ENCODE measurements at regions not wholly inside any gene's neighbourhood (a gene's known extent, or its start where the extent isn't known, plus 50 kb on each side); places are given as distances from the start of the nearest gene placed in this dataset.
"Not testable (repeated sequence)": the region's sequence is repeated elsewhere in the genome, so short reads cannot be mapped to it uniquely, and the experiment has no call there.

DNA sequence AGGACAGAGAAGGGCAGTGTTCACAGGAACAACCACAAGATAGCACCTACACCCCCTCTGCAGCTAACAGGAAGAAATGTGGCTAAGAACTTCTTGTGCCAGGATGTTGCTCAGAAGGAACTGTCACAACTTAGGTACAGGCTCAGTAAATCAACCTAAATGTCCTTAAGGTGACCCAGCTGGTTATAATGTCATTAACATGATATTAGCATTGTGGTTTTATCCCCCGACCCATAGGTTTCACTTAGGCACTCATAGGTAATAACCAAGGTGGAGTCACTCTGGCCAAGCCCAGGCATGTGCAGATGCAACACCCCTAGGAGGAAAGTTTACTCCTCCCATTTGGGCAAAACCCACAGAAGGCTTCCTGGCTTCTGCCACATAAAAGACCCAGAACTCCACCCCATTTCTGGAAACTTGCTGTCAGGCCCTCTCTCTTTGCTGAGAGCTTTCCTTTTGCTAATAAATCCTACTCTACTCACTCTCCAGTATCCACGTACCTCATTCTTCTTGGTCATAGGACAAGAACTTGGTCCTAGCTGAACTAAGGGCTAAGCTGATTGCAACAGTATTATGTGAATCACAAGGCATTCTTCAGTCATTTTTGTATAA is 951.3 kb downstream of the SLITRK5 start:
- DNase-seq = no peak

DNA sequence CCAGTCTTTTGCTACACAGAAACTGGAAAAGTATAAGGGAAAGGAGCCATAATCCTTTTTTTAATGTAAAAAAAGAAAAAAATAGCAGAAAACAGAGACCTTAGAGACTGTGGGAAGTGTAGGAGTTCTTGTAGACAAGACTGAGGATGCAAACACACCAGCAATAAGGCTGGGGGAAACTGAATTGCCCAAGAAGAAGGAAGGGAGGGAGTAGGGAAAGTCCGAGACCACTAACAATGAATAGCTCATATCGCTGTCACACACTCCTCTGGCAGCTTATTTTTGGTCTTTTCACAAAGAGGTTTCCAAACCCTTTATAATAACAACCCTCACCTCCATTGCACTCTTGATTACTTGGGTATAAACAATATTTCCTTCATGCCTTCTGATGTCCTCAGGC is 952.0 kb downstream of the SLITRK5 start:
- DNase-seq = no peak

DNA sequence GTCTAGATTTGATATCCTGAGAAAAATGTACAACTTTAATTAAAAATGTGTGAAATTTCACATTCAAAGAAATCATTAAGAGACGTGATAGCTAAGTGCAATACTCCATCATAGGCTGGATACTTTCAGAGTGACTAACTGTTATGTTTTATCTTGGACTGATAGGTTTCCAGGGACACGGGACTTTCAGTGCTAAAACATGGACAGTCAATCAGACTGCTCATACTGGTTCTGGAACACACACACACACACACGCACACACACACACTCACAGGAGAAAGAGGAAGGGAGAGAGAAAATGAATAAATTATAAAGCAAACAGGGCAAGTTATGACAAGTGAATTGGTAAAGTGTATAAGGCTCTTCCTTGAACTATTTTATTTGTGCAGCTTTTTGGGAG is 955.9 kb downstream of the SLITRK5 start:
- DNase-seq = no peak

DNA sequence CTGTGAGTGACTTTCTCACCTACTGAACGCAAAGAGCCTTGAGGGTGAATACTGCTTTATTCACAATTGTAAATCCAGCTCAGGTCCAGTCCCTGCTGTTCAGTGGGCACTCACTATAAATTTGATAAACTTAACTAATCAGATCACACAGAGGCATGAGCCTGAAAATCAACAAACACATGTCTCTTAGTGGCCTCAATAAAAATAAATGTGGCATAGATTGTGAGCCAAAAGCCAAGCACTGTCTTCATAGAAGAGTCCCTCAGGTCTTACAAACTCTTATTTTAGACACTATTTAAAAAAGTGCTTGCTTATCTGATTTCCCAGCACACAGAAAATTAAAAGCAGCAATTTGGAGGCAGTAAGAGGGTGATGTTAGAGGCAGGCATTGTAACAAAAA is 957.7 kb downstream of the SLITRK5 start:
- DNase-seq = no peak

DNA sequence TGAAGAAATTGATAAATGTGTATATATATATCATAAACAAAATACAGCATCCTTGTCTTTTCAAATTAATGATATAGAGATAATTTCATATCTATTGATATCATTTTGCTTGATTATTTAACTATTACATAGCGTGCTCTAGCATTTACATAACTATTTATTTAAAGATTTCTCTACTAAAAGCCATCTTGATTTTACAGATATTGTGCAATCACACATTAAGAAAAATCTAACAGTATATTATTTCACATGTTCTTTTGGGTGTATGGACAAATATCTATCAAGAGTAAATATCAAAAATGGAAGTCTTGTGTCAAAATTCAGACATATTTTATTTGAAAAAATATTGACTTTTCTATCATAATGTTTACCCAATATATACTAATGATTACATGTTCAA is 966.8 kb downstream of the SLITRK5 start:
- no peak for DNase-seq

DNA sequence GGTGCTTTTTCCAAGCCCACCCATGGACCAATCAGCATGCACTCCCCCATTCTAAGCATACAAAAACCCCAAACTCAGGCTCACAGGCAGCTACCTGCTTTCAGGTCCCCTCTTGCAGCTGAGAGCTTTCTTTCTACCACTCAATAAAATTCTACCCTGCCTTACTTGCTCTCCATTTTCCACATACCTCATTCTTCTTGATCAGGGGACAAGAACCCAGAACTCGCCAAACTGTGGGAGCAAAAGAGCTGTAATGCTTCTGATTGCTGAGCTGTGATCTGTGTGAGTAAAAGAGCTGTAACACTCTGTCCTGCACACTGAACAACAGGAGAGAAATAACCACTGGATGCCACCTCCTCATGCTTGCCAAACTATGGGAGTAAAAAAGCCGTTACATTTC is 972.1 kb downstream of the SLITRK5 start:
- no peak for DNase-seq

DNA sequence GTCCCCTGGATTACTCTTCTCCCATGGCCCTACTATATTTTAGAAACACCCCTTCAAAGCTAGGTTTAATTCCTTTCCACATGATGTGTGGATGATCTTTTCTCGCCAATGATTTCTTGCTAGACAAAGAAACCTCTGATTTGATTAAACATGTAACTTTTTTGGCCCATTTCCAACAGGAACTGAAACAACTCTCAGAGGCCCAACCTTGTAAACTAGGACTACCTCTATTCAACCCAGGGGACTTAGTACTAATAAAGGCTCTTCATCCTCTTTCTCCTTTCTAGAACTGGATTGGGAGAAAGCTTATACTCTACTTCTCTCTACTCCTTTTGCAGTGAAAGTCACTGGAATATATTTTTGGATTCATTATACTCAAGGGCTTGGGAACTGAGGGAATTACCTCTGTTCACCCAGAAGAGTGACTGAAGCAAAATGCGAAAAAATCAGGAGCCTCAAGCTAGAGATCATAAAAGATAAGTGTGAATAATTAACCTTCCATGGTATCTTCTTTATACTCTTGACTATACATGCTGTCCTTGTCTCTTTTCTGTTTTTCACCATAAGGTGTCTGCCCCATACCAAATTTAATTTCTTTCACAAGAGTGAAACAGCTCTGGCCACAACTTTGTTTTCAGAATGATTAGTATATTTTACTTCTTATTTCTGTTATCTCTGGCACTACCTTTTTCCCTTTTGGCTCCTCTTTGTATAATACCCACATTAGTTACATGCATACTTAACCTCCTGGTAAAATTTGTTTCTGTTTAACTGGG is 977.6 kb downstream of the SLITRK5 start:
- DNase-seq = no peak

DNA sequence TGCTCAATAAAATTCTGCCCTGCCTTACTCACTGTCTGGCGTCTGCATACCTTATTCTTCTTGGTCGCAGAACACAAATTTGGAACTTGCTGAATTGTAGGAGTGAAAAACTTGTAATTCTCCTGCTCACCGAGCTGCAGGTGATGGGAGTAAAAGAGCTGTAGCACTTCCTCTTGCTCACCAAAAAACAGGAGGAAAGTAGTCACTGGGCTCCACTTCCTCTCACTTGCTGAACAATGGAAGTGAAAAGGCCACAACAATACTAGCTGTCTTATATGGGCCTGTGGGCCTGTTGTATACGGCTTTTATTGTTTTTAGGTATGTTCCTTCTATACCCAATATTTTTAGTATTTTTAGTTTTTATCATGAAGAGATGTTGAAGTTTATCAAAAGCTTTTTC is 978.7 kb downstream of the SLITRK5 start:
- no peak for DNase-seq

DNA sequence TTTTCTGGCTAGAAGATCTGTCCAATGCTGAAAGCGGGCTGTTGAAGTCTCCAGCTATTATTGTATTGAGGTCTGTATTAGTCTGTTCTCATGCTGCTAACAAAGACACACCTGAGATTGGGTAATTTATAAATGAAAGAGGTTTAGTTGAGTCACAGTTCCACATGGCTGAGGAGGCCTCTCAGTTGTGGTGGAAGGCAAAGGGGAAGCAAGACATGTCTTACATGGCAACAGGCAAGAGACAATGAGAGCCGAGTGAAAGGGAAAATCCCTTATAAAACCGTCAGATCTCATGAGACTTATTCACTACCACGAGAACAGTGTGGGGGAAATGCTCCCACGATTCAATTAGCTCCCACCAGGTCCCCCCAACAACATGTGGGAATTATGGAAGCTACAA is 980.4 kb downstream of the SLITRK5 start:
- DNase-seq = no peak

DNA sequence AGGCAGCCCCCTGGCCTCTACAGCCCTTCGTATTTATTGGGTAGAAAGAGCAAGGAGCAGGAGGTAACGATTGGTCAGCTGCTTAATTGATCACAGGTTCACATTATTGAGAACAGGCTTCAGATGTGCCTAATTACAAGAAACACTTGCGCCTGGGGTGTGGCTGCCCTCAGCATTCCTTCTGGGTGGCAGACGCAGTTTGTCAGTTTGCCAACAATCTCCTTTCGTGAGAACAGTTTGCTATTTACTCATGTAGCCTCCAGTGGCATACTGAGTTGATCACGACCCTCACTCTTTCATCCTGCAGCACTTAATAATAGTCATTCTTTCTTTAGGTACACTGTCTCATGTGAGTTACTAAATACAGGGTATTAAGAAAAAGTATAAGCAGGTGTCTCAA is 985.6 kb downstream of the SLITRK5 start:
- DNase-seq = no peak

DNA sequence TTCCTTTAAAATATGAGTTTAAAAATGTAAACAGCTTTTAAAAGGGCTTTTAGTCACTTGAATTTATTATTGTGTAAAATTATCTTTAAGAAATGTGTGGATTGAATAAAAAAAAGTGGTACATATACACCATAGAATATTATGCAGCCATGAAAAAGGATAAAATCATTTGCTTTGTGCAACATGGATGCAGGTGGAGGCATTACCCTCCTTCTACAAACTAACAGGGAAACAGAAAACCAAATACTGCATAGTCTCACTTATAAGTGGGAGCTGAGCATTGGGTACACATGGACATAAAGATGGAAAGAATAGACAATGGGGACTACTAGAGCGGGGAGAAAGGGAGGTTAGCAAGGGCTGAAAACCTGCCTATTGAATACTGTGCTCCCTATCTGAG is 999.3 kb downstream of the SLITRK5 start:
- DNase-seq = no peak

DNA sequence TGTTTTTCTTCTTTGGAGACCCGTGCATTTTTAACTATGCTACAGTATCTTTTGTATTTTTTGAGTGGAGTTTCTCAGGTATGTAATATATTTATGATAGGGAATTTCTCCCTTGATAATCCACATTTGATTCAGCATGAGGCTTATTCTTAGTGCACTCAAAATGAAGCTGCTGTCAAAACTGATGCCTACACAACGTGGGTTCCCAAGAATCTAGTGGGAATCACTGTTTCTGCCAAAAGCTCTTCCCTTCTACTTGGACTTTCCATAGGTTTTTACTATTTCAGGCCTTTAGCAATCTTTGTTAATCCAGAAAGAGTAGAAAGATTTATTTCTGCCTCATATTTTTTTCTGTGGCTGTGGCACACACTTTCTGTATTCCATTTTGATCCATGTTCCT is 1003.7 kb downstream of the SLITRK5 start:
- DNase-seq = no peak

DNA sequence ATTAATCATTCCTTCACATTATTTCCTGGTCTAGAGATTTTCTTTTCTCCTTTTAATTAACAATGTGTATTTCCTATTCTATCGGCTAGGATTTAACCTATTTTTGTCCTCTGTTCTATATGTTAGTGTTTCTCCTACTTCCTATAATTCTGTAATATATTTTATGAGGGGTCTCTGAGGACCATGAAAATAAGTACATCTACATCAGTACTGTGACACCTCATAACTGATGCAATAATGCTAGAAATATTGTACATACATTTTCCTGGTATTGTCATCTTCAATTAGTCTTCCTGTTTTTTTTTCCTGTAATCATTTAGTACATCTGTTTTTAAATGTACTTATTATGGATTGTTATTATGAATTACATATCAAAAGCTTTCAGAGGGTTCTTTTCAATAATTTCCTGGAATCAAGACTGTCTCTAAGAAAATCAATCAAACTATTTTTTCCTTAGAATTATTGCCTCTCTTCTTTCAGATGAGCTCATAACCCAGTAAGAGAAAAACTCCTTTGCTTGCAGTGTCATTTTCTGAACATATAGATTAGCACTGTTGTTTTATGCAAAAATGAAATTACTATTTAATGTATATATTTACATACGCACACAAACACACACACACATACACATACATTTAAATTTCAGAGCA is 1004.3 kb downstream of the SLITRK5 start:
- no peak for DNase-seq

DNA sequence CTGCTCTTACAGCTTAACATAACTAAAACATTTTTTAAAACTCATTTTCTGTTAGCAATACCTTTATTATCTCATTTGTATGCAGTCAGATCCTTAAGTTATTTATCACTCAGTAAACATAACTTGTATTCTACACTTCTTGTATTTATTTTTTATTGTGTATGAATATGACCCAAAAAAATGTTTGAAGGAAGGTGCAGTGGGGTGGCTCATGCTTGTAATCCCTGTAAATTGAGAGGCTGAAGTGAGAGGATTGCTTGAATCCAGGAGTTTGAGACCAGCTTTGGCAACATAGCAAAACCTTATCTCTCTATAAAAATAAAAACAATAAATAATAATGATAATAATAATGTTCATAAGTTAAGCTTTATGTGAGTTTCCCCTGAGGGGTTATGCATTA is 1004.8 kb downstream of the SLITRK5 start:
- DNase-seq = no peak

DNA sequence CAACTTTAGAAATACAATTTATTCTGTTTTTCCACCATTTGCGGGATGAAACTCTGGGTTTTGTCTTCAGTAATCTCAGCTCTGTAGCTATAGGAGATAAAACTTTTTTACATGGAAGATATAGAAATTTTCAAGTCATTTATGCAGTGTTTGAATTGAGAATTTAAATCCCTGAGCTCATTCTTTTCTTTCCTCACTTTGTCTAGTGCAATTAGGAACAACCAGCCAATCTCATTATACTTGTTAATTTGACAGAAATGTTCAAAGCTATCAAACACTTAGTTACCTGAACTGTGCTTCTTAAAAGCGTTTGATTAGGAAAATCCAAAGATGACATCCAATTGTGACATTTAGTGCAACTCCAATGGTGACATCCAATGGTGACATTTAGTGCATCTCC is 1014.3 kb downstream of the SLITRK5 start:
- DNase-seq = no peak

DNA sequence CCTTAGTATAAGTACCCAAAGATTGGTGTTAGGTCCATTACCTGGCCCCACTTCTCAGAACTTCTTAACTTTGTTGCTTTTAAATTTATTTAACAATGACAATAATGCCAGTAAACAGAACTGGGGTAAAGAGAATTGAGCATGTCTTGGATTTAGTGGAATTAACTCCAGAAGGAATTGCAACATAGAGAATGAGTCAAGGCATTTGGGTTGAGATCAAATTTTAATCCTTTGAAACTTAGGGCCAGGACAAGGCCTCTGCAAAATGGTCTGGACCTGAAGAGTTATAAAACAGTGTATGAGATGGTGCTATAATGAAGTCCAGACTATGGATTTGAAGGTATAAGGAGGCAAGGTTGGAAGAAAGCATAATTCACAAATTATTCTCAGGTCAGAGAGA is 1030.4 kb downstream of the SLITRK5 start:
- DNase-seq = no peak

DNA sequence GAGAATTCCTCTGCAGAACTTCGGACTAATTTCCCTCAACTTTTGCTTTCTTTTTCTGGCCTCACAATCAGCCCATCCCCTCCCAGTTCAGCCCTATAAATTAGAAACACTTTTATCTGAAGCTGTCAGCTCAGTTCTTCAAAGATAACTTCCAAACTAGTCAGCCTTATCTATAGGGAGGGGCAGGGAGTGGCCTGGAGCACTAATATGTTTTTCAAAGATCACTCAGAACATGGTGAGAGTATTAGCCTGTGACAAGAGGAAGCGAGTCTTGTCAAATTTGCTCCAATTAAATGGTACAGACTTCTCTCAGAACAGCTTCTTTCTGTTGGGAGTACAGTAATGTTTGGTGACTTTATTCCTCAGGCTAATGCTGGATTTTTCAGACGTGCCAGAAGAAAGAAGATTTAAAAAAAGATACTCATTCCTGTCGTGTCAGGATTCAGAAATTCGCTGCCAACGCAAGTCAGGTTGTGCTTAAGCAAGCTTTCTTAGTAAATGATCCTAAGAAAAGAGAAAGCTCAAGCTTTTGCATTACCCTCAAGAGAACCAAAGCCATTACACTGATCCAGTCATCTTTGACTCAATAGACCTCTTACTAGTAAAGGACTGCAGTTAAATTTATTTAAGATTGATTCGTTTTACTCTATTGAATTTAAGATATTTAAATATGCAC is 1033.6 kb downstream of the SLITRK5 start:
- no peak for DNase-seq

DNA sequence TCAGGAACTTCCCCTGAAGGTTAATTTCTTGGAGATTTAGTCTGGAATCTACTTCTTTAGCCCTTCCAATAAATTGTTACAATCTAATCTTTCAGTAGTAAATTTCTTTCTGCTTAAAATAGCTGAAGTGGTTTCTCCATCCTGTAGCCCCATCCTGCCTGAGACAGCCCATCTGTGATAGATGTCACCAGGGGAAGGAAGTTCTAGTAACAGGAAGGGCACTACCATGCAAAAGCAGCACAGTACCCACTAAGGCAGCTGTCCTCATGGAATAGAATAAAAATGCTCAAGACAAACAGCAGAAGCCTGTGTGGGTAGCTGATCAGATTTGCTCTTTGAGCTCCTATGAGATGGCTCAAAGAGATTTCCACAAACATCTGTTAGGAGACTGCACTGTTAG is 1036.5 kb downstream of the SLITRK5 start:
- no peak for DNase-seq

DNA sequence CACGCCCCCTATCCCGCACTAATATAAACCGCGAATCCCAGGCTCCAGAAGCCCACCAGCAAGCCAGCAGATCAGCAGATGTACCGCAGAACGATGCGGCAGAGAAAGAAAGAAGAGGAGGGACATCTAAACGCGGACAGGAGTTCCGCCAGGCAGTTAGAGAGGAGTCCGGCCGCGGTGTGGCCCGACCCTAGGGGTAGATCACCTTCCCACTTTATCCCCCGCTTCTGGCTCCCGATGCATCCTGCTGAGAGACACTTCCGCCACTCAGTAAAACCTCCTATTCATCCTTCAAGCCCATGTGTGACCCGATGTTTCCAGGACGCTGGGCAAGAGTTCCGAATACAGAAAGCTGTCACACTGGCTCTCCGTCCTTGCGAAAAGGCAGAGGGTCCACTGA is 1046.8 kb downstream of the SLITRK5 start:
- no peak for DNase-seq

DNA sequence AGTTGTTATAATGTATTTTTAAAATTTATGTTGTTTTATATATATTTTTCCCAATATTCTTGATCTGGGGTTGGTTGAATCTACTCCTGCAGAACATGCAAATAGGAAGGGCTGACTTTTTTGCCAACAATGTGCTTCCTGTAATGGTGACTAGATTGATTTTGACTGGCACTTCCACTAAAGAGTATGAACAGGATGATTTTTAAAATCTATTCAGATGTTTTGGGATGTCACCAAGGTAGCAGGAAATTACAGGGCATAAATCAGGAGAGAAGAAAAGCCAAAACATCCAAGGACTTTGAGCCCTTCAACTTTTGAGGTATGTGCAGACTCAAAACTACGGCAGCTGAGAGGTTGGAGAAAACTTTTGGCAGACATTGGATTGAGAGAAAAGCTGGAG is 1047.6 kb downstream of the SLITRK5 start:
- DNase-seq = no peak

DNA sequence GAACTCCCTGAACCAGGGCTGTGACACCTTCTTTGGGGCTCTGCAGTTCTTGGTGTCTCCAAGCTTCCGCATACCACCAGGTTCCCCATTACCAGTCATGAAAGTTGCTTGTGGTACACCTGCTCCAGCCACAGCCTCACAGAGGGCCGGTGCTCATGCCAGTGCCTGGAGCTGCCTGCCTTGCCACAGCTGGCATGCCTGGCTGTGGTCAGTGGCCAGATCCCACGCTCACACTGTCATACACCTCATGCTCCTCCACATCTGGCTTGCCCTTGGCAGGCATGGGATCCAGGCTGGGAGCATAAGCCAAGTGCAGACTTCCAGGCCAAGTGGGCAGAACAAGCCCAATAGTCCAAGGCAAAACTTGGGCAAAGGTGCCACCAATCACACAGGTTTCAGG is 1054.9 kb downstream of the SLITRK5 start:
- DNase-seq = no peak

DNA sequence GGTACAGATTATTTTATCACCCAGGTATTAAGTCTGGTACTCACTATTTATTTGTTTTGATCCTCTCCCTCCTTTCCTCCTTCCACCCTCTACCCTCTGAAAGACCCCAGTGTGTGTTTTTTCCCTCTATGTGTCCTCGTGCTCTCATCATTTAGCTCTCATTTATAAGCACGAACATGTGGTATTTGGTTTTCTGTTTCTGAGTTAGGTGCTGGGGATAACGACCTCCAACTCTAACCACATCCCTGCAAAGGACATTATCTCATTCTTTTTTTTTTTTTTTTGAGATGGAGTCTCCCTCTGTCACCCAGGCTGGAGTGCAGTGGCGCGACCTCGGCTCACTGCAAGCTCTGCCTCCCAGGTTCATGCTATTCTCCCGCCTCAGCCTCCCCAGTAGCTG is 1056.1 kb downstream of the SLITRK5 start:
- not testable (repeated sequence) for DNase-seq

DNA sequence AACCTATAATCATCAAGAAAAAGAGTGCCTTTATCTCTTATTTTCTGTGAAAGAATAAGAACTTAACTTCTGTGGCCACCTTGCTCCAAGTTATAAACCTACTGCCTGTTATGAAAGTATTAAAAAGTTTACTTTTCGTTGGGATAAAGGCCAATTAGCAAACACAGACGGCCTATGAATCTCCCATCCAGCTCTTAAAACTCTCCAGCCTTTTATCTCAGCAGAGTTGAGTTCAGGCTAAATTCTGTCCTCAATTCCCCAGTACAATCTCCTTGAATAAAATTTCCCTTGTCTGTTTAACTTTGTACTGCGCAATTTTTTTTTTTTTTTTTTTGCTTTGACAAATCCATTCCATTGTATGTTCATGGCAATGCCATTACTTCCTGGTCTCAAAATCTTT is 1058.4 kb downstream of the SLITRK5 start:
- DNase-seq = no peak

DNA sequence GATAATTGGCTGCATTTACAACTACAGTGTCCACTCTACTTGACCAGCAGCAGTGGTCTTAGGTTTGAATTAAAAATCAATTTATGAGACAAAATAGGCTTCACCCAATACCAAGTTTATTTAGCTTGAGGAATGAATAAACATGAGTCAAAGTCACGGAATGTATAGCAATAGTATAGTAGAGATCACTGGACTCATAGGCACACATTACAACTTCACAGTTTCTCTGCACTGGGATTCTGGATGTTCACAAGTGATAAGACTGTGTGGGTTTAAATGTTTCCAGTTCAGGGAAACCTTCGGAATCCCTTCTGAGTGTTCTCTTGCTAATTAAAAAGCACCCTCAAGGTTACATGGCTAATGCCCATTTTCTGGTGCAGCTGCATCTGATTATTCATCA is 1064.9 kb downstream of the SLITRK5 start:
- DNase-seq = no peak

Measured in hippocampal formation (tissue), 2 donors.